GM23338 (cell line): ENCODE measurements at regions not wholly inside any gene's neighbourhood (a gene's known extent, or its start where the extent isn't known, plus 50 kb on each side); places are given as distances from the start of the nearest gene placed in this dataset.

Experiments
- ATAC-seq: fragments of 200-7000 bp; cut with Tn5 transposase; 3 replicates; pipeline ENCODE4 v1.9.1; 2020
- DNase-seq: peaks from one replicate; pipeline ENCODE4 v3.0.0-alpha.2; 2015; ENCODE audit warnings: low spot score
- H2AFZ ChIP-seq: fragments of 200-600 bp; sonication (generic); 2 replicates; pipeline ENCODE4 v1.8.0; 2016; ENCODE audit warnings: antibody characterized with exemption, mild to moderate bottlenecking, moderate library complexity
- H3F3A ChIP-seq: fragments of 200-600 bp; sonication (generic); replicated peaks from 2 replicates; pipeline ENCODE4 v1.8.0; 2017; ENCODE audit warnings: antibody characterized with exemption, mixed run types, low read depth
- H3K27ac ChIP-seq: fragments of 200-600 bp; sonication (generic); 2 replicates; pipeline ENCODE4 v1.6.1; 2016; ENCODE audit warnings: low read depth
- H3K27me3 ChIP-seq: fragments of 200-600 bp; sonication (generic); 2 replicates; pipeline ENCODE4 v1.8.0; 2016; ENCODE audit warnings: mild to moderate bottlenecking, mixed run types, moderate library complexity; ENCODE audit not compliant: insufficient read depth
- H3K36me3 ChIP-seq: fragments of 200-600 bp; sonication (generic); 2 replicates; pipeline ENCODE4 v1.8.0; 2016; ENCODE audit warnings: mild to moderate bottlenecking; ENCODE audit not compliant: insufficient read depth
- H3K4me1 ChIP-seq: fragments of 200-600 bp; sonication (generic); 2 replicates; pipeline ENCODE4 v1.8.0; 2016; ENCODE audit warnings: mild to moderate bottlenecking, moderate library complexity; ENCODE audit not compliant: insufficient read depth
- H3K4me2 ChIP-seq: fragments of 200-600 bp; sonication (generic); 2 replicates; pipeline ENCODE4 v1.7.1; 2017; ENCODE audit warnings: mixed run types
- H3K4me3 ChIP-seq: fragments of 200-600 bp; sonication (generic); 2 replicates; pipeline ENCODE4 v1.6.1; 2016; ENCODE audit warnings: mixed run types
- H3K79me2 ChIP-seq: fragments of 200-600 bp; sonication (generic); replicated peaks from 2 replicates; pipeline ENCODE4 v1.8.0; 2017; ENCODE audit warnings: mild to moderate bottlenecking; ENCODE audit not compliant: insufficient read depth
- H3K9me2 ChIP-seq: fragments of 200-600 bp; sonication (generic); 2 replicates; pipeline ENCODE4 v1.8.0; 2017; ENCODE audit not compliant: insufficient read depth
- H4K20me1 ChIP-seq: fragments of 200-600 bp; sonication (generic); replicated peaks from 2 replicates; pipeline ENCODE4 v1.8.0; 2017; ENCODE audit warnings: mild to moderate bottlenecking; ENCODE audit not compliant: insufficient read depth
- H3K27ac Mint-ChIP-seq: 2 replicates; pipeline ENCODE4 v1.8.0; 2020; ENCODE audit warnings: inconsistent platforms, mild to moderate bottlenecking, moderate library complexity, mixed read lengths
- H3K27me3 Mint-ChIP-seq: 3 replicates; pipeline ENCODE4 v1.8.0; 2022; ENCODE audit warnings: low read depth, mild to moderate bottlenecking, moderate library complexity, mixed read lengths, inconsistent platforms; ENCODE audit not compliant: insufficient read depth, poor library complexity
- H3K36me3 Mint-ChIP-seq: 3 replicates; pipeline ENCODE4 v1.8.0; 2021; ENCODE audit warnings: low read depth, mild to moderate bottlenecking, inconsistent platforms, moderate library complexity, mixed read lengths
- H3K4me1 Mint-ChIP-seq: 3 replicates; pipeline ENCODE4 v1.8.0; 2020; ENCODE audit warnings: mild to moderate bottlenecking, inconsistent platforms, mixed read lengths
- H3K4me3 Mint-ChIP-seq: 3 replicates; pipeline ENCODE4 v1.8.0; 2021; ENCODE audit warnings: moderate library complexity, mild to moderate bottlenecking, inconsistent platforms, mixed read lengths
- H3K9me3 Mint-ChIP-seq: 3 replicates; pipeline ENCODE4 v1.8.0; 2020; ENCODE audit warnings: moderate library complexity, mild to moderate bottlenecking, inconsistent platforms, mixed read lengths
- CREB1 ChIP-seq: fragments of 250-450 bp; sonication (Bioruptor Pico); IDR thresholded peaks from 2 replicates; pipeline ENCODE4 v1.5.0; 2020; ENCODE audit warnings: low read depth, mild to moderate bottlenecking, moderate library complexity
- CTCF ChIP-seq, 2 experiments: fragments of 200-600 bp in 1 of 2; sonication (generic) in 1 of 2; conservative IDR thresholded peaks; 2 replicates each; pipeline versions ENCODE4 v1.5.1 to v1.6.1; 2016 to 2017; ENCODE audit warnings: antibody characterized with exemption in 2 of 2, low read depth in 2 of 2, mild to moderate bottlenecking in 2 of 2, moderate library complexity in 1 of 2
- ETS1 ChIP-seq: IDR thresholded peaks from 2 replicates; pipeline ENCODE4 v1.6.1; 2016; ENCODE audit warnings: antibody characterized with exemption
- EZH2 ChIP-seq: fragments of 200-600 bp; sonication (generic); IDR thresholded peaks from one replicate; pipeline ENCODE4 v1.8.0; 2017; ENCODE audit warnings: antibody characterized with exemption, mild to moderate bottlenecking, low read depth; ENCODE audit not compliant: unreplicated experiment
- EZH2phosphoT487 ChIP-seq: fragments of 200-600 bp; sonication (generic); IDR thresholded peaks from one replicate; pipeline ENCODE4 v1.8.1; 2018; ENCODE audit warnings: antibody characterized with exemption; ENCODE audit not compliant: unreplicated experiment
- JUNB ChIP-seq: IDR thresholded peaks from one replicate; pipeline ENCODE4 v1.6.1; 2016; ENCODE audit warnings: antibody characterized with exemption; ENCODE audit not compliant: unreplicated experiment
- NANOG ChIP-seq: IDR thresholded peaks from 2 replicates; pipeline ENCODE4 v1.6.1; 2016; ENCODE audit warnings: antibody characterized with exemption, borderline replicate concordance
- POLR2AphosphoS5 ChIP-seq: IDR thresholded peaks from 2 replicates; pipeline ENCODE4 v1.6.1; 2016; ENCODE audit warnings: antibody characterized with exemption, low read depth
- STAT1 ChIP-seq: IDR thresholded peaks from one replicate; pipeline ENCODE4 v1.6.1; 2016; ENCODE audit warnings: antibody characterized with exemption; ENCODE audit not compliant: unreplicated experiment
- ZNF114 ChIP-seq: fragments of 250-450 bp; sonication (Bioruptor Pico); IDR thresholded peaks from 2 replicates; pipeline ENCODE4 v1.5.0; 2020; ENCODE audit warnings: mild to moderate bottlenecking, moderate library complexity
- ZNF331 ChIP-seq: fragments of 250-450 bp; sonication (Bioruptor Pico); IDR thresholded peaks from 2 replicates; pipeline ENCODE4 v1.5.0; 2020; ENCODE audit warnings: low read depth, mild to moderate bottlenecking, moderate library complexity
- TF ChIP-seq, protein P1 (sequence below): IDR thresholded peaks from one replicate; pipeline ENCODE4 v1.6.1; 2018; ENCODE audit warnings: antibody characterized with exemption; ENCODE audit not compliant: unreplicated experiment

DNA sequence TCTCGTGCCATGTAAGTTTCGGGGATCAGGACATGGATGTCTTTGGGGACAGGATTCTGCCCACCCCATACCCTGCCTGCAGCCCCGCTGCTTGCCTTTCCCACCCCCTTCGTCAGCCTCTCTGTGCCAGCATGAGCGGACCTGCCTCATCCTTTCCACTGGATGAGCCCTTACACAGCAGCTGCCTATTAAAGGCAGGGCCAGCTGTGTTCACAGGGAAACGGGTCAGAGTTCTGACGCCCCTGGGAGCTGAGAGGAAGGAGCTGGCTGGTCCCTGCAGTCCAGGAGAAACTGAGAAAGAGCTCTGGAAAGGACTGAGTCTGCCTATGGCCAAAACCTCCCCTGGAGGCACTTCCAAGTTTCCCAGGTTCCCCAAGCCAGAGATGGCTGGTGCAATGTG lies 83.5 kb upstream of the NCOR2 start (continued):
- TF ChIP-seq, protein P1, sequence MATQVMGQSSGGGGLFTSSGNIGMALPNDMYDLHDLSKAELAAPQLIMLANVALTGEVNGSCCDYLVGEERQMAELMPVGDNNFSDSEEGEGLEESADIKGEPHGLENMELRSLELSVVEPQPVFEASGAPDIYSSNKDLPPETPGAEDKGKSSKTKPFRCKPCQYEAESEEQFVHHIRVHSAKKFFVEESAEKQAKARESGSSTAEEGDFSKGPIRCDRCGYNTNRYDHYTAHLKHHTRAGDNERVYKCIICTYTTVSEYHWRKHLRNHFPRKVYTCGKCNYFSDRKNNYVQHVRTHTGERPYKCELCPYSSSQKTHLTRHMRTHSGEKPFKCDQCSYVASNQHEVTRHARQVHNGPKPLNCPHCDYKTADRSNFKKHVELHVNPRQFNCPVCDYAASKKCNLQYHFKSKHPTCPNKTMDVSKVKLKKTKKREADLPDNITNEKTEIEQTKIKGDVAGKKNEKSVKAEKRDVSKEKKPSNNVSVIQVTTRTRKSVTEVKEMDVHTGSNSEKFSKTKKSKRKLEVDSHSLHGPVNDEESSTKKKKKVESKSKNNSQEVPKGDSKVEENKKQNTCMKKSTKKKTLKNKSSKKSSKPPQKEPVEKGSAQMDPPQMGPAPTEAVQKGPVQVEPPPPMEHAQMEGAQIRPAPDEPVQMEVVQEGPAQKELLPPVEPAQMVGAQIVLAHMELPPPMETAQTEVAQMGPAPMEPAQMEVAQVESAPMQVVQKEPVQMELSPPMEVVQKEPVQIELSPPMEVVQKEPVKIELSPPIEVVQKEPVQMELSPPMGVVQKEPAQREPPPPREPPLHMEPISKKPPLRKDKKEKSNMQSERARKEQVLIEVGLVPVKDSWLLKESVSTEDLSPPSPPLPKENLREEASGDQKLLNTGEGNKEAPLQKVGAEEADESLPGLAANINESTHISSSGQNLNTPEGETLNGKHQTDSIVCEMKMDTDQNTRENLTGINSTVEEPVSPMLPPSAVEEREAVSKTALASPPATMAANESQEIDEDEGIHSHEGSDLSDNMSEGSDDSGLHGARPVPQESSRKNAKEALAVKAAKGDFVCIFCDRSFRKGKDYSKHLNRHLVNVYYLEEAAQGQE: no peak
- TF ChIP-seq STAT1 (no peak), JUNB (no peak), ETS1 (no peak), CTCF (conservative IDR thresholded peaks at IDR 0.05; ENCODE audit: low read depth in 2 of 2) (no peak), CREB1 (CRISPR knock-in tag) (no peak), ZNF114 (CRISPR knock-in tag) (no peak), POLR2AphosphoS5 (no peak)

- Histone ChIP-seq H3K79me2 (no peaks in the 10 kb centered on the region), H3K4me2 (no peak overlapping the region), H3K27ac (no peak overlapping the region), H3K4me1 (peaks cover 12% of the 10 kb centered on the region; the same call in 1 of the 2 replicates), H3K27me3 (no peaks in the 10 kb centered on the region), H3K4me3 (no peak overlapping the region), H3F3A (no peaks in the 10 kb centered on the region), H4K20me1 (no peaks in the 10 kb centered on the region), H3K9me2 (no peaks in the 10 kb centered on the region), H2AFZ (no peak overlapping the region), H3K36me3 (no peaks in the 10 kb centered on the region)
- ATAC-seq (no peak), DNase-seq (no peak)
- Mint-ChIP-seq H3K27me3 (peaks cover 3% of the 10 kb centered on the region), H3K27ac (no peak overlapping the region), H3K4me3 (no peak overlapping the region), H3K9me3 (peaks cover 34% of the 10 kb centered on the region), H3K4me1 (peaks cover 18% of the 10 kb centered on the region), H3K36me3 (peaks cover 12% of the 10 kb centered on the region; the same call in 2 of the 3 replicates)
- TF ChIP-seq NANOG: no peak
- no peak for TF ChIP-seq EZH2phosphoT487
- no peak for TF ChIP-seq CTCF (conservative IDR thresholded peaks at IDR 0.05; ENCODE audit: low read depth in 2 of 2)
- TF ChIP-seq CREB1 (CRISPR knock-in tag): no peak
- no peak for TF ChIP-seq ZNF331 (CRISPR knock-in tag)
- TF ChIP-seq EZH2: no peak
These were observed 81.4 kb upstream of the NCOR2 start for GRCh38 chr12:124648710-124649384.
